ENCODE measurements at regions not wholly inside any gene's neighbourhood (a gene's known extent, or its start where the extent isn't known, plus 50 kb on each side); places are given as distances from the start of the nearest gene placed in this dataset.

DNA sequence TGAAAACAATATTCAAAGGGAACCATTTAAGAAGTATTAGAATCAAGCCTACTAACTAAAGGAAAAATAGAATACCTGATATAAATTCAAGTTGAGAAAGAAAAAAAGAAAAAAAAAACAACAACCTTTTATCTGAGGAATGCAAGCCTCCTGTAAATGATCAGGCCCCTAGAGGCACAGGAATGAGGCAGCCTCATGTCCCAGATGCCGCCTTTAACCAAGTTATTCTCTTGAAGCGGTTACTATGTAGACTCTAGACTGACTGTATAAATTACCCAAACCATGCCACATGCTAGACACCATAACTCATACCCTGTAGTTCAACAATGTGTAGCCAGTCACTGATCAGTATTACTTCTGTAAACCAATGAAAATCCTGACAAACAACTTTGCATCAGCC is 929.6 kb downstream of the TAF11L14 start:
- Histone ChIP-seq H3K9me2 (ENCODE audit: insufficient read depth) (no peaks in the 10 kb centered on the region), H3K4me1 (ENCODE audit: insufficient read depth) (0 out of 2 replicates have a peak, but pooled peaks cover 2% of the 10 kb centered on the region), H3F3A (replicated peaks; ENCODE audit: low read depth) (no peaks in the 10 kb centered on the region), H4K20me1 (replicated peaks; ENCODE audit: insufficient read depth) (no peaks in the 10 kb centered on the region), H3K36me3 (ENCODE audit: insufficient read depth) (no peaks in the 10 kb centered on the region), H3K4me3 (no peak overlapping the region), H3K27me3 (ENCODE audit: insufficient read depth) (no peaks in the 10 kb centered on the region), H3K27ac (ENCODE audit: low read depth) (no peak overlapping the region), H3K79me2 (replicated peaks; ENCODE audit: insufficient read depth) (no peaks in the 10 kb centered on the region), H2AFZ (no peak overlapping the region), H3K4me2 (no peak overlapping the region)
- Mint-ChIP-seq H3K4me1 (no peaks in the 10 kb centered on the region), H3K27me3 (ENCODE audit: insufficient read depth, low read depth, poor library complexity) (peaks cover 6% of the 10 kb centered on the region), H3K36me3 (ENCODE audit: low read depth) (no peaks in the 10 kb centered on the region), H3K9me3 (no peaks in the 10 kb centered on the region), H3K27ac (no peak overlapping the region), H3K4me3 (no peak overlapping the region)
- peak; percentile 61; the same call in 2 of the 3 replicates for ATAC-seq
- no peak for TF ChIP-seq ZNF331 (CRISPR knock-in tag; IDR thresholded peaks at IDR 0.05; ENCODE audit: low read depth)
- no peak for TF ChIP-seq EZH2phosphoT487 (IDR thresholded peaks at IDR 0.05; ENCODE audit: unreplicated experiment)
- TF ChIP-seq STAT1 (IDR thresholded peaks at IDR 0.05; ENCODE audit: unreplicated experiment) = no peak
- TF ChIP-seq, protein P1, sequence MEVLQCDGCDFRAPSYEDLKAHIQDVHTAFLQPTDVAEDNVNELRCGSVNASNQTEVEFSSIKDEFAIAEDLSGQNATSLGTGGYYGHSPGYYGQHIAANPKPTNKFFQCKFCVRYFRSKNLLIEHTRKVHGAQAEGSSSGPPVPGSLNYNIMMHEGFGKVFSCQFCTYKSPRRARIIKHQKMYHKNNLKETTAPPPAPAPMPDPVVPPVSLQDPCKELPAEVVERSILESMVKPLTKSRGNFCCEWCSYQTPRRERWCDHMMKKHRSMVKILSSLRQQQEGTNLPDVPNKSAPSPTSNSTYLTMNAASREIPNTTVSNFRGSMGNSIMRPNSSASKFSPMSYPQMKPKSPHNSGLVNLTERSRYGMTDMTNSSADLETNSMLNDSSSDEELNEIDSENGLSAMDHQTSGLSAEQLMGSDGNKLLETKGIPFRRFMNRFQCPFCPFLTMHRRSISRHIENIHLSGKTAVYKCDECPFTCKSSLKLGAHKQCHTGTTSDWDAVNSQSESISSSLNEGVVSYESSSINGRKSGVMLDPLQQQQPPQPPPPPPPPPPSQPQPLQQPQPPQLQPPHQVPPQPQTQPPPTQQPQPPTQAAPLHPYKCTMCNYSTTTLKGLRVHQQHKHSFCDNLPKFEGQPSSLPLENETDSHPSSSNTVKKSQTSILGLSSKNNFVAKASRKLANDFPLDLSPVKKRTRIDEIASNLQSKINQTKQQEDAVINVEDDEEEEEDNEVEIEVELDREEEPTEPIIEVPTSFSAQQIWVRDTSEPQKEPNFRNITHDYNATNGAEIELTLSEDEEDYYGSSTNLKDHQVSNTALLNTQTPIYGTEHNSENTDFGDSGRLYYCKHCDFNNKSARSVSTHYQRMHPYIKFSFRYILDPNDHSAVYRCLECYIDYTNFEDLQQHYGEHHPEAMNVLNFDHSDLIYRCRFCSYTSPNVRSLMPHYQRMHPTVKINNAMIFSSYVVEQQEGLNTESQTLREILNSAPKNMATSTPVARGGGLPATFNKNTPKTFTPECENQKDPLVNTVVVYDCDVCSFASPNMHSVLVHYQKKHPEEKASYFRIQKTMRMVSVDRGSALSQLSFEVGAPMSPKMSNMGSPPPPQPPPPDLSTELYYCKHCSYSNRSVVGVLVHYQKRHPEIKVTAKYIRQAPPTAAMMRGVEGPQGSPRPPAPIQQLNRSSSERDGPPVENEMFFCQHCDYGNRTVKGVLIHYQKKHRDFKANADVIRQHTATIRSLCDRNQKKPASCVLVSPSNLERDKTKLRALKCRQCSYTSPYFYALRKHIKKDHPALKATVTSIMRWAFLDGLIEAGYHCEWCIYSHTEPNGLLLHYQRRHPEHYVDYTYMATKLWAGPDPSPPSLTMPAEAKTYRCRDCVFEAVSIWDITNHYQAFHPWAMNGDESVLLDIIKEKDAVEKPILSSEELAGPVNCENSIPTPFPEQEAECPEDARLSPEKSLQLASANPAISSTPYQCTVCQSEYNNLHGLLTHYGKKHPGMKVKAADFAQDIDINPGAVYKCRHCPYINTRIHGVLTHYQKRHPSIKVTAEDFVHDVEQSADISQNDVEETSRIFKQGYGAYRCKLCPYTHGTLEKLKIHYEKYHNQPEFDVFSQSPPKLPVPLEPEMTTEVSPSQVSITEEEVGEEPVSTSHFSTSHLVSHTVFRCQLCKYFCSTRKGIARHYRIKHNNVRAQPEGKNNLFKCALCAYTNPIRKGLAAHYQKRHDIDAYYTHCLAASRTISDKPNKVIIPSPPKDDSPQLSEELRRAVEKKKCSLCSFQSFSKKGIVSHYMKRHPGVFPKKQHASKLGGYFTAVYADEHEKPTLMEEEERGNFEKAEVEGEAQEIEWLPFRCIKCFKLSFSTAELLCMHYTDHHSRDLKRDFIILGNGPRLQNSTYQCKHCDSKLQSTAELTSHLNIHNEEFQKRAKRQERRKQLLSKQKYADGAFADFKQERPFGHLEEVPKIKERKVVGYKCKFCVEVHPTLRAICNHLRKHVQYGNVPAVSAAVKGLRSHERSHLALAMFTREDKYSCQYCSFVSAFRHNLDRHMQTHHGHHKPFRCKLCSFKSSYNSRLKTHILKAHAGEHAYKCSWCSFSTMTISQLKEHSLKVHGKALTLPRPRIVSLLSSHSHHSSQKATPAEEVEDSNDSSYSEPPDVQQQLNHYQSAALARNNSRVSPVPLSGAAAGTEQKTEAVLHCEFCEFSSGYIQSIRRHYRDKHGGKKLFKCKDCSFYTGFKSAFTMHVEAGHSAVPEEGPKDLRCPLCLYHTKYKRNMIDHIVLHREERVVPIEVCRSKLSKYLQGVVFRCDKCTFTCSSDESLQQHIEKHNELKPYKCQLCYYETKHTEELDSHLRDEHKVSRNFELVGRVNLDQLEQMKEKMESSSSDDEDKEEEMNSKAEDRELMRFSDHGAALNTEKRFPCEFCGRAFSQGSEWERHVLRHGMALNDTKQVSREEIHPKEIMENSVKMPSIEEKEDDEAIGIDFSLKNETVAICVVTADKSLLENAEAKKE (CRISPR knock-in tag; IDR thresholded peaks at IDR 0.05) = no peak
- peak; percentile 28 for DNase-seq (ENCODE audit: low spot score)

DNA sequence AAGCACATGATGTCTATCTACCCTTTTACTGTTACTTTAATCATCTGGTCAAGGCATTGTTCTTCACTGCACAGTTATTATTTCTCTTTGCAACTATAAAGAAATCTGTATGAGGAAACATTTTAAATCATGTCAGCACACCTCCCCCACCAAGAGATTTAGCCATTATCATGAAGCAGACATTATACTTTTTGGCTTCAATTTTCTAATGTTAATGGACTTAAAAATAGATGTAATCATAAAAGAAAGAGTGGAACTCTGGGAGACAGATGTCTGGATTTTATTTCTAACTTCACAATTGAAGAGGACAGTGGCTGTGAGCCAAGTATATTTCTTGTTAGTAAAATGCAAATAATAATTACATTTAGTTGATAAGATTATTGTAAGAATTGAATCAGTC is 932.4 kb downstream of the TAF11L14 start:
- Histone ChIP-seq H3K4me3 (no peak overlapping the region), H3K4me1 (ENCODE audit: insufficient read depth) (no peaks in the 10 kb centered on the region), H3K36me3 (ENCODE audit: insufficient read depth) (no peaks in the 10 kb centered on the region), H3K27me3 (ENCODE audit: insufficient read depth) (no peaks in the 10 kb centered on the region), H3K4me2 (no peak overlapping the region), H3F3A (replicated peaks; ENCODE audit: low read depth) (no peaks in the 10 kb centered on the region), H3K9me2 (ENCODE audit: insufficient read depth) (no peaks in the 10 kb centered on the region), H4K20me1 (replicated peaks; ENCODE audit: insufficient read depth) (no peaks in the 10 kb centered on the region), H3K27ac (ENCODE audit: low read depth) (no peak overlapping the region), H3K79me2 (replicated peaks; ENCODE audit: insufficient read depth) (no peaks in the 10 kb centered on the region), H2AFZ (no peak overlapping the region)
- DNase-seq (ENCODE audit: low spot score) (no peak), ATAC-seq (no peak)
- no peak overlapping the region for H3K4me3 Mint-ChIP-seq
- no peaks in the 10 kb centered on the region for H3K36me3 Mint-ChIP-seq (ENCODE audit: low read depth)
- no peaks in the 10 kb centered on the region for H3K9me3 Mint-ChIP-seq
- H3K27ac Mint-ChIP-seq = no peak overlapping the region
- peaks cover 3% of the 10 kb centered on the region for H3K27me3 Mint-ChIP-seq (ENCODE audit: insufficient read depth, low read depth, poor library complexity)
- H3K4me1 Mint-ChIP-seq = no peaks in the 10 kb centered on the region
- TF ChIP-seq, protein P2, sequence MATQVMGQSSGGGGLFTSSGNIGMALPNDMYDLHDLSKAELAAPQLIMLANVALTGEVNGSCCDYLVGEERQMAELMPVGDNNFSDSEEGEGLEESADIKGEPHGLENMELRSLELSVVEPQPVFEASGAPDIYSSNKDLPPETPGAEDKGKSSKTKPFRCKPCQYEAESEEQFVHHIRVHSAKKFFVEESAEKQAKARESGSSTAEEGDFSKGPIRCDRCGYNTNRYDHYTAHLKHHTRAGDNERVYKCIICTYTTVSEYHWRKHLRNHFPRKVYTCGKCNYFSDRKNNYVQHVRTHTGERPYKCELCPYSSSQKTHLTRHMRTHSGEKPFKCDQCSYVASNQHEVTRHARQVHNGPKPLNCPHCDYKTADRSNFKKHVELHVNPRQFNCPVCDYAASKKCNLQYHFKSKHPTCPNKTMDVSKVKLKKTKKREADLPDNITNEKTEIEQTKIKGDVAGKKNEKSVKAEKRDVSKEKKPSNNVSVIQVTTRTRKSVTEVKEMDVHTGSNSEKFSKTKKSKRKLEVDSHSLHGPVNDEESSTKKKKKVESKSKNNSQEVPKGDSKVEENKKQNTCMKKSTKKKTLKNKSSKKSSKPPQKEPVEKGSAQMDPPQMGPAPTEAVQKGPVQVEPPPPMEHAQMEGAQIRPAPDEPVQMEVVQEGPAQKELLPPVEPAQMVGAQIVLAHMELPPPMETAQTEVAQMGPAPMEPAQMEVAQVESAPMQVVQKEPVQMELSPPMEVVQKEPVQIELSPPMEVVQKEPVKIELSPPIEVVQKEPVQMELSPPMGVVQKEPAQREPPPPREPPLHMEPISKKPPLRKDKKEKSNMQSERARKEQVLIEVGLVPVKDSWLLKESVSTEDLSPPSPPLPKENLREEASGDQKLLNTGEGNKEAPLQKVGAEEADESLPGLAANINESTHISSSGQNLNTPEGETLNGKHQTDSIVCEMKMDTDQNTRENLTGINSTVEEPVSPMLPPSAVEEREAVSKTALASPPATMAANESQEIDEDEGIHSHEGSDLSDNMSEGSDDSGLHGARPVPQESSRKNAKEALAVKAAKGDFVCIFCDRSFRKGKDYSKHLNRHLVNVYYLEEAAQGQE (IDR thresholded peaks at IDR 0.05; ENCODE audit: unreplicated experiment) = no peak
- TF ChIP-seq STAT1 (IDR thresholded peaks at IDR 0.05; ENCODE audit: unreplicated experiment) (no peak), EZH2 (IDR thresholded peaks at IDR 0.05; ENCODE audit: low read depth, unreplicated experiment) (no peak), ZNF114 (CRISPR knock-in tag; IDR thresholded peaks at IDR 0.05) (no peak), ZNF331 (CRISPR knock-in tag; IDR thresholded peaks at IDR 0.05; ENCODE audit: low read depth) (no peak)
